ENCODE measurements at regions not wholly inside any gene's neighbourhood (a gene's known extent, or its start where the extent isn't known, plus 50 kb on each side); places are given as distances from the start of the nearest gene placed in this dataset.

GRCh38 chr10:123377883-123378282 lies 223.7 kb downstream of the BUB3 start:
- peaks cover 0 to 3% (median 0%) of the 10 kb centered on the region in 7 donors for H3K9me3 Mint-ChIP-seq
- H3K4me1 Mint-ChIP-seq = no peaks in the 10 kb centered on the region
- H3K36me3 Mint-ChIP-seq = no peaks in the 10 kb centered on the region
- DNase-seq (no peak), ATAC-seq (ENCODE audit: low read depth in 2 of 2) (no peak)
- H3K4me3 Mint-ChIP-seq = no peak overlapping the region
- H3K27me3 Mint-ChIP-seq = peaks cover 18 to 45% (median 31%) of the 10 kb centered on the region in 3 donors
- no peak overlapping the region for H3K27ac Mint-ChIP-seq

GRCh38 chr10:123378302-123378701 lies 224.1 kb downstream of the BUB3 start:
- no peak overlapping the region for H3K4me3 Mint-ChIP-seq
- no peak overlapping the region for H3K27ac Mint-ChIP-seq
- peaks cover 18 to 43% (median 34%) of the 10 kb centered on the region in 3 donors for H3K27me3 Mint-ChIP-seq
- ATAC-seq (ENCODE audit: low read depth in 2 of 2) = no peak
- H3K9me3 Mint-ChIP-seq = peaks cover 0 to 3% (median 0%) of the 10 kb centered on the region in 7 donors
- no peak for DNase-seq
- H3K4me1 Mint-ChIP-seq = no peaks in the 10 kb centered on the region
- H3K36me3 Mint-ChIP-seq = no peaks in the 10 kb centered on the region

- DNase-seq (no peak), ATAC-seq (ENCODE audit: low read depth in 2 of 2) (no peak)
- peaks cover 0 to 3% (median 0%) of the 10 kb centered on the region in 7 donors for H3K9me3 Mint-ChIP-seq
- H3K4me1 Mint-ChIP-seq = no peaks in the 10 kb centered on the region
- no peaks in the 10 kb centered on the region for H3K36me3 Mint-ChIP-seq
- H3K4me3 Mint-ChIP-seq = no peak overlapping the region
- peak overlapping the region in 1 of 6 donors; percentile 67 for H3K27ac Mint-ChIP-seq
- H3K27me3 Mint-ChIP-seq = peaks cover 18 to 39% (median 35%) of the 10 kb centered on the region in 3 donors
Measured at GRCh38 chr10:123379156-123379555, 225.0 kb downstream of the BUB3 start.

GRCh38 chr10:123380491-123381085 lies 226.4 kb downstream of the BUB3 start:
- peaks cover 0 to 9% (median 4%) of the 10 kb centered on the region in 7 donors for H3K9me3 Mint-ChIP-seq
- peaks cover 17 to 30% (median 22%) of the 10 kb centered on the region in 3 donors for H3K27me3 Mint-ChIP-seq
- H3K36me3 Mint-ChIP-seq = peaks cover 1 to 2% of the 10 kb centered on the region in 2 donors
- H3K27ac Mint-ChIP-seq = no peak overlapping the region
- ATAC-seq (ENCODE audit: low read depth in 2 of 2) (no peak), DNase-seq (no peak)
- no peaks in the 10 kb centered on the region for H3K4me1 Mint-ChIP-seq
- H3K4me3 Mint-ChIP-seq = no peak overlapping the region

GRCh38 chr10:123381224-123381623 lies 227.0 kb downstream of the BUB3 start:
- Mint-ChIP-seq H3K4me1 (no peaks in the 10 kb centered on the region), H3K36me3 (peaks cover 7% of the 10 kb centered on the region in 2 donors), H3K27me3 (peaks cover 15 to 30% (median 22%) of the 10 kb centered on the region in 3 donors), H3K9me3 (peaks cover 1 to 15% (median 6%) of the 10 kb centered on the region in 7 donors), H3K27ac (no peak overlapping the region), H3K4me3 (no peak overlapping the region)
- ATAC-seq (ENCODE audit: low read depth in 2 of 2) (no peak), DNase-seq (no peak)

DNA sequence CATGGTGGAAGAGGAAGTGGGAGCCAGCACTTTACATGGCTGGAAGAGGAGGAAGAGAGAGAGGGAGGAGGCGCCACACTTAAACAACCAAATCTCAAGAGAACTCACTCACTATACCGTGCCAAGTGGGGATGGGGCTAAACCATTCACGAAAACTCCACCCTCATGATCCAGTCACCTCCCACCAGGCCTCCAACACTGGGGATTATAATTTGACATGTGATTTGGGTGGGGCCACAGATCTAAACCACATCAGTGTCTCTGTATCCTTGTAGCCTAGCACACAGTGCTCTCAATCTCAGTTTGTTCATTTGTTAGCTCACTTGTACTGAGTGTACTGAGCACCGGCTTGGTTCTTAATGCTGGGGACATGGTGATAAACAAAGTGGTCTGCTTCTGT lies 228.3 kb downstream of the BUB3 start:
- Mint-ChIP-seq H3K4me1 (no peaks in the 10 kb centered on the region), H3K9me3 (peaks cover 5 to 26% (median 12%) of the 10 kb centered on the region in 7 donors), H3K27ac (no peak overlapping the region), H3K4me3 (no peak overlapping the region), H3K36me3 (peaks cover 11 to 15% of the 10 kb centered on the region in 2 donors), H3K27me3 (peaks cover 21 to 35% (median 28%) of the 10 kb centered on the region in 3 donors)
- ATAC-seq (ENCODE audit: low read depth in 2 of 2) = no peak
- no peak for DNase-seq

- H3K4me3 Mint-ChIP-seq = no peak overlapping the region
- H3K4me1 Mint-ChIP-seq = no peaks in the 10 kb centered on the region
- H3K36me3 Mint-ChIP-seq = peaks cover 13 to 29% of the 10 kb centered on the region in 2 donors
- ATAC-seq (ENCODE audit: low read depth in 2 of 2) = no peak
- peaks cover 6 to 40% (median 16%) of the 10 kb centered on the region in 7 donors for H3K9me3 Mint-ChIP-seq
- DNase-seq = no peak
- peaks cover 15 to 23% (median 18%) of the 10 kb centered on the region in 3 donors for H3K27me3 Mint-ChIP-seq
- H3K27ac Mint-ChIP-seq = no peak overlapping the region
Measured at GRCh38 chr10:123385508-123386080, 231.4 kb downstream of the BUB3 start.

DNA sequence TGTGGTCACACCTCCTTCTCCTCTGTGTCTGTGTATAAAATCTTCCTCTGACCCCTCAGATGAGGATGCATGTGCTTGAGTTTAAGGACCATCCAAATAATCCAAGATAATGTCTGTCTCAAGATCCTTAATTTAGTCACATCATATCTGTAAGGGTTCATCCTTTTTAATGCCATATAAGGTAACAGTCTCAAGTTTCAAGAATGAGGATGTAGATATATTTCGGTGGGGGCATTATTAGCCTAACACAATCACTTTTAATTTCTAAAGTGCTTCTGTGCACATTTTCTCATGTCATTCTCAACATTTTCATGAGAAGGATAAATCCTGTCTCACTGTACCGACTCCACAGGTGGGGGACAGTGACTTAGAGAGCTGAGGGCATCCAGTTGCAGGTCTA lies 235.3 kb downstream of the BUB3 start:
- Mint-ChIP-seq H3K36me3 (peaks cover 13 to 29% of the 10 kb centered on the region in 2 donors), H3K27me3 (peaks cover 6 to 11% (median 7%) of the 10 kb centered on the region in 3 donors), H3K4me1 (no peaks in the 10 kb centered on the region), H3K27ac (no peak overlapping the region), H3K4me3 (no peak overlapping the region), H3K9me3 (peaks cover 6 to 40% (median 16%) of the 10 kb centered on the region in 7 donors)
- DNase-seq (no peak), ATAC-seq (ENCODE audit: low read depth in 2 of 2) (no peak)

GRCh38 chr10:123390332-123390731 lies 236.1 kb downstream of the BUB3 start:
- no peak overlapping the region for H3K27ac Mint-ChIP-seq
- ATAC-seq (ENCODE audit: low read depth in 2 of 2) = no peak

GRCh38 chr10:123390874-123391273 lies 236.7 kb downstream of the BUB3 start:
- Mint-ChIP-seq H3K9me3 (peaks cover 6 to 29% (median 12%) of the 10 kb centered on the region in 7 donors), H3K4me1 (peaks cover 0 to 3% (median 0%) of the 10 kb centered on the region in 3 donors), H3K27me3 (peaks cover 6 to 11% (median 7%) of the 10 kb centered on the region in 3 donors), H3K27ac (no peak overlapping the region), H3K36me3 (peaks cover 9 to 25% of the 10 kb centered on the region in 2 donors), H3K4me3 (no peak overlapping the region)
- ATAC-seq (ENCODE audit: low read depth in 2 of 2) = no peak
- DNase-seq = no peak

More at GRCh38 chr10:123390332-123390731, 236.1 kb downstream of the BUB3 start:
- no peak for DNase-seq
- H3K36me3 Mint-ChIP-seq = peaks cover 13 to 29% of the 10 kb centered on the region in 2 donors
- H3K4me1 Mint-ChIP-seq = peaks cover 0 to 2% (median 0%) of the 10 kb centered on the region in 3 donors
- peaks cover 6 to 11% (median 7%) of the 10 kb centered on the region in 3 donors for H3K27me3 Mint-ChIP-seq
- peaks cover 6 to 34% (median 16%) of the 10 kb centered on the region in 7 donors for H3K9me3 Mint-ChIP-seq
- H3K4me3 Mint-ChIP-seq = no peak overlapping the region

DNA sequence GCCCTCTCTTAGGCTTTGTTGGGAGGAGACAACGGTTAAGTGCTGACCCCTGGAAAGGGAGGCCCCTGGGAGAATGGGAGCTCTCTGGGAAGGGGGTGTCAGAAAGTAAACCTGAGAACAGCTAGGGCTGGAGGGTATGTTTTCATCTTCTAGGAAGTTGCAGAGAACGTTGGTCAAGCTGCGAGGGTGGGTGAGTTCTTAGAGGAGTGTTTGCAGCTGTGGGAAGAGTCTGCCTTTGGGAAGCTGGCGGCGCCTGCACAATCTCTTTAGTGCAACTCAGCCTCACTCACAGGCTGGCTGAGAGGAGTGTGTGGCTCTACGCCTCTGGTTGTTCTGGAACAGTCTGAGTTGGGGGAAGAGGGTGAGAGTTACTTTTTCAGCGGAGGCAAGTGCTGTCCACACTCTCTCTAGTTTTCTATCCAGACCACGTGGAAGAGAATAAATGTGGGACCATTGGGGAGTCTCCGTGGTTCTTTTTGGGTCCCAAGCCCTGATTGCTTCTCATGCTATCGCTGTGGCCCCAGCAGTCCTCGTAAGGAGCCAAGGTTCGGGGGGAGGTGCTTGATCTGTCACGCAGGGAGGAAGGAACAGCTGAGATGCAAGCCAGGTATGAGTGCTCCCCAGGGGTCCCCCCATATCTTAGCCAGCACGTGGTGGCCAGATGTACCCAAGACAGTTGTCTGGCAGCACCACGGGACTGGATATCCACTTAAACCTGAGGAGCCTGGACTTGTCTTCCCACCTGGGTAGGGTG lies 237.2 kb downstream of the BUB3 start:
- peaks cover 6 to 21% of the 10 kb centered on the region in 2 donors for H3K36me3 Mint-ChIP-seq
- H3K27me3 Mint-ChIP-seq = peaks cover 6 to 11% (median 7%) of the 10 kb centered on the region in 3 donors
- peaks cover 3 to 27% (median 12%) of the 10 kb centered on the region in 7 donors for H3K9me3 Mint-ChIP-seq
- no peak for ATAC-seq (ENCODE audit: low read depth in 2 of 2)
- no peak for DNase-seq
- no peak overlapping the region for H3K27ac Mint-ChIP-seq
- peaks cover 0 to 3% (median 0%) of the 10 kb centered on the region in 3 donors for H3K4me1 Mint-ChIP-seq
- no peak overlapping the region for H3K4me3 Mint-ChIP-seq

- DNase-seq (no peak), ATAC-seq (ENCODE audit: low read depth in 2 of 2) (peak; percentile 52 to 70)
- peaks cover 1 to 7% (median 3%) of the 10 kb centered on the region in 3 donors for H3K27me3 Mint-ChIP-seq
- peaks cover 0 to 3% (median under 1%) of the 10 kb centered on the region in 3 donors for H3K4me1 Mint-ChIP-seq
- peaks cover 0 to 25% (median 9%) of the 10 kb centered on the region in 7 donors for H3K9me3 Mint-ChIP-seq
- no peak overlapping the region for H3K4me3 Mint-ChIP-seq
- no peak overlapping the region for H3K27ac Mint-ChIP-seq
- H3K36me3 Mint-ChIP-seq = peaks cover 3 to 15% of the 10 kb centered on the region in 2 donors
Measured at GRCh38 chr10:123392182-123392963, 238.2 kb downstream of the BUB3 start.

DNA sequence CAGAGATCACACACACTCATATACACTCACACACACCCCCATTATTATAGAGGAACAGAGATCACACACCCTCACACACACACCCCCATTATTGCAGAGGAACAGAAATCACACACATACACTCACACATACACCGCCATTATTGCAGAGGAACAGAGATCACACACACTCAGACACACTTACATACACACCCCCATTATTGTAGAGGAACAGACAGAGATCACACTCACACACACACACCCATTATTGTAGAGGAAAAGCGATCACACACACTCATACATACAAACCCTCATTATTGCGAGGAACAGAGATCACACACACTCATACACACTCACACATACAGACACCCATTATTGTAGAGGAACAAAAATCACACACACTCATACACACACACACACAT lies 239.0 kb downstream of the BUB3 start:
- Mint-ChIP-seq H3K36me3 (peaks cover 0 to 11% of the 10 kb centered on the region in 2 donors), H3K4me1 (peaks cover 0 to 11% (median 6%) of the 10 kb centered on the region in 3 donors), H3K9me3 (peaks cover 0 to 18% (median 7%) of the 10 kb centered on the region in 7 donors), H3K27me3 (peaks cover 0 to 4% (median 0%) of the 10 kb centered on the region in 3 donors), H3K4me3 (no peak overlapping the region), H3K27ac (no peak overlapping the region)
- ATAC-seq (ENCODE audit: low read depth in 2 of 2) (no peak), DNase-seq (no peak)
